ENCODE measurements at regions not wholly inside any gene's neighbourhood (a gene's known extent, or its start where the extent isn't known, plus 50 kb on each side); places are given as distances from the start of the nearest gene placed in this dataset.

DNA sequence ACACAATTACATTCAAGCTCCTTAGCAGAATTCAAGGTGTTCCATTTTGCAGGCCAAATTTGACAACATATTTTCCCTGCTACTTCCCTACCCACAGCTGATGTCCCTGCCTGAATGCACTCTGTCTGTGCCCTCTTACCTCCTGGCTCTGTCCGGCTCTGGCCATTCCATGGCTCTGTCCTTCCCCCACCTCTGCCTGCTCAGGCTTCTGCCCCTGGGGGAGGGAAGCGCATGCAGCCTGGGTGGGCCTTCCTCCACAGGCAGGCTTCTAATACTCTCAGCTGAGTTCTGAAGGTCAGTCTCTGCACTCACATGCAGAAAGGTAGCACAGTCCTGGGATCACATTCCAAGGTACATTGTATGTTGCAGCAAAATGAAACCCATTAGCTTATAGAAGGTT, 113.6 kb upstream of the CACNA2D3 start:
- ATAC-seq = no peak
- BruUV-seq (replicated peaks) = no TSS peak
- intact Hi-C loops (cut with micrococcal nuclease; ENCODE audit: unreplicated experiment) = no loop called here
- Histone ChIP-seq H3K27ac (ENCODE audit: low read length) (no peak overlapping the region), H3K27me3 (ENCODE audit: control insufficient read depth, insufficient read depth, low read length) (no peaks in the 10 kb centered on the region), H3K36me3 (ENCODE audit: control insufficient read depth, insufficient read depth, low read length) (no peaks in the 10 kb centered on the region), H3K4me1 (ENCODE audit: control insufficient read depth, insufficient read depth, low read length) (no peaks in the 10 kb centered on the region), H3K9me3 (ENCODE audit: control insufficient read depth, insufficient read depth, low read depth, low read length) (no peaks in the 10 kb centered on the region), H3K4me3 (ENCODE audit: low read depth in 2 of 2, low read length in 2 of 2) (no peak overlapping the region)
- CTCF ChIA-PET = no interaction called here
- POLR2A ChIA-PET = no interaction called here
- TF ChIP-seq POLR2AphosphoS5 (IDR thresholded peaks at IDR 0.05; ENCODE audit: low read depth, low read length) (no peak), TCF7L2 (IDR thresholded peaks at IDR 0.05; ENCODE audit: low read depth, low read length) (no peak), SIN3A (IDR thresholded peaks at IDR 0.05; ENCODE audit: borderline replicate concordance, insufficient read depth, low read depth, low read length) (no peak)
- TF ChIP-seq, protein P1, sequence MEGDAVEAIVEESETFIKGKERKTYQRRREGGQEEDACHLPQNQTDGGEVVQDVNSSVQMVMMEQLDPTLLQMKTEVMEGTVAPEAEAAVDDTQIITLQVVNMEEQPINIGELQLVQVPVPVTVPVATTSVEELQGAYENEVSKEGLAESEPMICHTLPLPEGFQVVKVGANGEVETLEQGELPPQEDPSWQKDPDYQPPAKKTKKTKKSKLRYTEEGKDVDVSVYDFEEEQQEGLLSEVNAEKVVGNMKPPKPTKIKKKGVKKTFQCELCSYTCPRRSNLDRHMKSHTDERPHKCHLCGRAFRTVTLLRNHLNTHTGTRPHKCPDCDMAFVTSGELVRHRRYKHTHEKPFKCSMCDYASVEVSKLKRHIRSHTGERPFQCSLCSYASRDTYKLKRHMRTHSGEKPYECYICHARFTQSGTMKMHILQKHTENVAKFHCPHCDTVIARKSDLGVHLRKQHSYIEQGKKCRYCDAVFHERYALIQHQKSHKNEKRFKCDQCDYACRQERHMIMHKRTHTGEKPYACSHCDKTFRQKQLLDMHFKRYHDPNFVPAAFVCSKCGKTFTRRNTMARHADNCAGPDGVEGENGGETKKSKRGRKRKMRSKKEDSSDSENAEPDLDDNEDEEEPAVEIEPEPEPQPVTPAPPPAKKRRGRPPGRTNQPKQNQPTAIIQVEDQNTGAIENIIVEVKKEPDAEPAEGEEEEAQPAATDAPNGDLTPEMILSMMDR (IDR thresholded peaks at IDR 0.05) = no peak
- TF ChIP-seq, protein P2, sequence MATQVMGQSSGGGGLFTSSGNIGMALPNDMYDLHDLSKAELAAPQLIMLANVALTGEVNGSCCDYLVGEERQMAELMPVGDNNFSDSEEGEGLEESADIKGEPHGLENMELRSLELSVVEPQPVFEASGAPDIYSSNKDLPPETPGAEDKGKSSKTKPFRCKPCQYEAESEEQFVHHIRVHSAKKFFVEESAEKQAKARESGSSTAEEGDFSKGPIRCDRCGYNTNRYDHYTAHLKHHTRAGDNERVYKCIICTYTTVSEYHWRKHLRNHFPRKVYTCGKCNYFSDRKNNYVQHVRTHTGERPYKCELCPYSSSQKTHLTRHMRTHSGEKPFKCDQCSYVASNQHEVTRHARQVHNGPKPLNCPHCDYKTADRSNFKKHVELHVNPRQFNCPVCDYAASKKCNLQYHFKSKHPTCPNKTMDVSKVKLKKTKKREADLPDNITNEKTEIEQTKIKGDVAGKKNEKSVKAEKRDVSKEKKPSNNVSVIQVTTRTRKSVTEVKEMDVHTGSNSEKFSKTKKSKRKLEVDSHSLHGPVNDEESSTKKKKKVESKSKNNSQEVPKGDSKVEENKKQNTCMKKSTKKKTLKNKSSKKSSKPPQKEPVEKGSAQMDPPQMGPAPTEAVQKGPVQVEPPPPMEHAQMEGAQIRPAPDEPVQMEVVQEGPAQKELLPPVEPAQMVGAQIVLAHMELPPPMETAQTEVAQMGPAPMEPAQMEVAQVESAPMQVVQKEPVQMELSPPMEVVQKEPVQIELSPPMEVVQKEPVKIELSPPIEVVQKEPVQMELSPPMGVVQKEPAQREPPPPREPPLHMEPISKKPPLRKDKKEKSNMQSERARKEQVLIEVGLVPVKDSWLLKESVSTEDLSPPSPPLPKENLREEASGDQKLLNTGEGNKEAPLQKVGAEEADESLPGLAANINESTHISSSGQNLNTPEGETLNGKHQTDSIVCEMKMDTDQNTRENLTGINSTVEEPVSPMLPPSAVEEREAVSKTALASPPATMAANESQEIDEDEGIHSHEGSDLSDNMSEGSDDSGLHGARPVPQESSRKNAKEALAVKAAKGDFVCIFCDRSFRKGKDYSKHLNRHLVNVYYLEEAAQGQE (IDR thresholded peaks at IDR 0.05; ENCODE audit: insufficient read depth in 1 of 2, low read depth in 2 of 2, low read length in 1 of 2) = no peak
- DNase-seq (ENCODE audit: low read depth, low spot score) = no peak
- in situ Hi-C loops (cut with HindIII; ENCODE audit: low pct_unique_long_range_greater_than_20kb, low sequenced_read_pairs) = no loop called here

DNA sequence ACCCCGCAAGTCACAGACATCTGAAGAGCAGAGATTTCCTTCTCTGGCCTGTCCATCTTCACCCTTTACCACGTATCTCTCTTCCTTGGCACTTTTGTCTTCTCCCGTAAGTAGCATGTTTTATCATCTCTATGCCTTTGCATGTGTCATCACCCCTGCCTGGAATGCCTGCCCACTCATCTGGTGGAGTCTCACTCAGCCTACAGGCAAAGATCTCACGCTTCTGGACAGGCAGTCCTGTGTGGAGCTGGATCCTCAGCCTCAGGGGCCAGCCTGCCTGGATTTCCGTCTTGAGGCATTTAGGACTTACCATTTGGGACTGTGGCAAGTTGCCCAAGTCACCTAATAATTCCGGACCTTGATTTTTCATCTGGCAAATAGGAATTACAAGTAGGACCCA, 114.3 kb upstream of the CACNA2D3 start:
- Histone ChIP-seq H3K4me1 (ENCODE audit: control insufficient read depth, insufficient read depth, low read length) (no peaks in the 10 kb centered on the region), H3K36me3 (ENCODE audit: control insufficient read depth, insufficient read depth, low read length) (no peaks in the 10 kb centered on the region), H3K9me3 (ENCODE audit: control insufficient read depth, insufficient read depth, low read depth, low read length) (no peaks in the 10 kb centered on the region), H3K27me3 (ENCODE audit: control insufficient read depth, insufficient read depth, low read length) (no peaks in the 10 kb centered on the region), H3K4me3 (ENCODE audit: low read depth in 2 of 2, low read length in 2 of 2) (no peak overlapping the region), H3K27ac (ENCODE audit: low read length) (no peak overlapping the region)
- ATAC-seq = no peak
- intact Hi-C loops (cut with micrococcal nuclease; ENCODE audit: unreplicated experiment) = no loop called here
- in situ Hi-C loops (cut with HindIII; ENCODE audit: low pct_unique_long_range_greater_than_20kb, low sequenced_read_pairs) = no loop called here
- TF ChIP-seq TCF7L2 (IDR thresholded peaks at IDR 0.05; ENCODE audit: low read depth, low read length) = no peak
- TF ChIP-seq, protein P1 (IDR thresholded peaks at IDR 0.05) = no peak
- TF ChIP-seq SIN3A (IDR thresholded peaks at IDR 0.05; ENCODE audit: borderline replicate concordance, insufficient read depth, low read depth, low read length) = no peak
- TF ChIP-seq, protein P2 (IDR thresholded peaks at IDR 0.05; ENCODE audit: insufficient read depth in 1 of 2, low read depth in 2 of 2, low read length in 1 of 2) = no peak
- no peak for TF ChIP-seq POLR2AphosphoS5 (IDR thresholded peaks at IDR 0.05; ENCODE audit: low read depth, low read length)
- POLR2A ChIA-PET = no interaction called here
- CTCF ChIA-PET = no interaction called here
- no peak for DNase-seq (ENCODE audit: low read depth, low spot score)
- no TSS peak for BruUV-seq (replicated peaks)
